Naive thymus-derived CD4-positive, alpha-beta T cell (primary cell): ENCODE measurements at regions not wholly inside any gene's neighbourhood (a gene's known extent, or its start where the extent isn't known, plus 50 kb on each side); places are given as distances from the start of the nearest gene placed in this dataset.

Experiments used
- ATAC-seq: fragments of 150-1000 bp; cut with Tn5 transposase; 2 replicates; pipeline ENCODE4 v1.10.0; 2021; ENCODE audit warnings: mild to moderate bottlenecking, moderate library complexity
- CTCF ChIA-PET: fragments of 350-600 bp; sonication (Branson Sonifier 250); formaldehyde crosslinking; loops from one replicate; lab custom pipeline; 2021; ENCODE audit warnings: antibody characterized with exemption; lab: Charles Lee
- POLR2A ChIA-PET: fragments of 350-600 bp; sonication (Branson Sonifier 250); formaldehyde crosslinking; loops from one replicate; lab custom pipeline; 2021; ENCODE audit warnings: antibody characterized with exemption, inconsistent platforms; lab: Charles Lee
- DNase-seq, 9 donors: peaks; one replicate each; pipeline versions ENCODE4 v3.0.0 to v3.0.0-alpha.2; 2020 to 2022; ENCODE audit warnings: mixed read lengths in 1 of 9
- H3K27ac ChIP-seq: one replicate; pipeline ENCODE4 v1.7.0; 2013; ENCODE audit warnings: mild to moderate bottlenecking, low read depth, low read length, moderate library complexity
- H3K27me3 ChIP-seq, 2 donors: one replicate each; pipeline ENCODE4 v1.7.0; 2013; ENCODE audit warnings: low read length in 2 of 2, mild to moderate bottlenecking in 2 of 2, moderate library complexity in 2 of 2; ENCODE audit not compliant: control insufficient read depth in 2 of 2, insufficient read depth in 2 of 2
- H3K36me3 ChIP-seq, 3 experiments: 1 replicate in 2 of 3; 2 replicates in 1 of 3; pipeline ENCODE4 v1.7.0; 2013; ENCODE audit warnings: low read length in 3 of 3, mild to moderate bottlenecking in 3 of 3, moderate library complexity in 1 of 3; ENCODE audit not compliant: insufficient read depth in 3 of 3, control insufficient read depth in 2 of 3
- H3K4me1 ChIP-seq, 2 donors: one replicate each; pipeline ENCODE4 v1.7.0; 2013; ENCODE audit warnings: low read length in 2 of 2, mild to moderate bottlenecking in 2 of 2, moderate library complexity in 1 of 2; ENCODE audit not compliant: control insufficient read depth in 2 of 2, insufficient read depth in 2 of 2
- H3K4me3 ChIP-seq: 2 replicates; pipeline ENCODE4 v1.7.0; 2013; ENCODE audit warnings: mild to moderate bottlenecking, low read length
- H3K9me3 ChIP-seq, 3 experiments: 1 replicate in 2 of 3; 2 replicates in 1 of 3; pipeline ENCODE4 v1.7.0; 2013; ENCODE audit warnings: low read length in 3 of 3; ENCODE audit not compliant: control insufficient read depth in 2 of 3
- H3K27ac Mint-ChIP-seq, 9 donors: one replicate each; pipeline ENCODE4 v1.8.0; 2020 to 2022; ENCODE audit warnings: mixed read lengths in 9 of 9, mild to moderate bottlenecking in 8 of 9, moderate library complexity in 5 of 9, inconsistent platforms in 2 of 9
- H3K27me3 Mint-ChIP-seq, 5 donors: one replicate each; pipeline ENCODE4 v1.8.0; 2021 to 2022; ENCODE audit warnings: mixed read lengths in 5 of 5, mild to moderate bottlenecking in 1 of 5
- H3K36me3 Mint-ChIP-seq, 5 donors: one replicate each; pipeline ENCODE4 v1.8.0; 2020 to 2022; ENCODE audit warnings: mixed read lengths in 5 of 5, mild to moderate bottlenecking in 3 of 5, inconsistent platforms in 1 of 5
- H3K4me1 Mint-ChIP-seq, 7 donors: one replicate each; pipeline ENCODE4 v1.8.0; 2020 to 2022; ENCODE audit warnings: mixed read lengths in 7 of 7, mild to moderate bottlenecking in 3 of 7, inconsistent platforms in 1 of 7
- H3K4me3 Mint-ChIP-seq, 10 donors: one replicate each; pipeline ENCODE4 v1.8.0; 2020 to 2022; ENCODE audit warnings: mild to moderate bottlenecking in 10 of 10, mixed read lengths in 10 of 10, moderate library complexity in 6 of 10, inconsistent platforms in 2 of 10
- H3K9me3 Mint-ChIP-seq, 11 donors: one replicate each; pipeline ENCODE4 v1.8.0; 2020 to 2022; ENCODE audit warnings: mixed read lengths in 11 of 11, mild to moderate bottlenecking in 4 of 11, inconsistent platforms in 1 of 11, moderate library complexity in 1 of 11
- intact Hi-C, 2 donors: fragments of 100-400 bp; cut with micrococcal nuclease; formaldehyde crosslinking; loops; one replicate each; pipeline ENCODE4 v1.15.1; 2023

GRCh38 chr7:159231017-159231416, 86.3 kb upstream of the VIPR2 start:
- Histone ChIP-seq H3K27me3 (no peaks in the 10 kb centered on the region), H3K4me3 (no peak overlapping the region), H3K4me1 (no peaks in the 10 kb centered on the region), H3K36me3 (no peaks in the 10 kb centered on the region), H3K9me3 (no peaks in the 10 kb centered on the region), H3K27ac (no peak overlapping the region)
- Mint-ChIP-seq H3K4me3 (no peak overlapping the region), H3K36me3 (peaks cover 0 to 3% (median 0%) of the 10 kb centered on the region in 5 donors), H3K27me3 (peaks cover 0 to 5% (median 3%) of the 10 kb centered on the region in 5 donors), H3K4me1 (peaks cover 0 to under 1% (median 0%) of the 10 kb centered on the region in 7 donors), H3K9me3 (no peaks in the 10 kb centered on the region), H3K27ac (no peak overlapping the region)
- ATAC-seq (no peak), DNase-seq (no peak)
- POLR2A ChIA-PET = no interaction called here
- CTCF ChIA-PET = no interaction called here
- intact Hi-C loops = no loop called here

GRCh38 chr7:159229683-159230475, 85.2 kb upstream of the VIPR2 start:
- H3K27ac ChIP-seq = no peak overlapping the region
- ATAC-seq (no peak), DNase-seq (no peak)
- H3K9me3 ChIP-seq = no peaks in the 10 kb centered on the region
- no peak overlapping the region for H3K27ac Mint-ChIP-seq
- no peaks in the 10 kb centered on the region for H3K36me3 ChIP-seq
- ChIA-PET CTCF (no interaction called here), POLR2A (no interaction called here)
- peaks cover 0 to 2% (median 0%) of the 10 kb centered on the region in 7 donors for H3K4me1 Mint-ChIP-seq
- no peaks in the 10 kb centered on the region for H3K27me3 ChIP-seq
- H3K4me3 Mint-ChIP-seq = no peak overlapping the region
- no peaks in the 10 kb centered on the region for H3K36me3 Mint-ChIP-seq
- peaks cover 0 to 3% (median 0%) of the 10 kb centered on the region in 5 donors for H3K27me3 Mint-ChIP-seq
- no peak overlapping the region for H3K4me3 ChIP-seq
- H3K4me1 ChIP-seq = no peaks in the 10 kb centered on the region
- intact Hi-C loops = no loop called here
- H3K9me3 Mint-ChIP-seq = peaks cover 0 to 1% (median 0%) of the 10 kb centered on the region in 11 donors

GRCh38 chr7:159227433-159227832, 82.8 kb upstream of the VIPR2 start:
- Histone ChIP-seq H3K4me1 (no peaks in the 10 kb centered on the region), H3K4me3 (no peak overlapping the region), H3K27me3 (no peaks in the 10 kb centered on the region), H3K36me3 (no peaks in the 10 kb centered on the region), H3K9me3 (no peaks in the 10 kb centered on the region), H3K27ac (no peak overlapping the region)
- Mint-ChIP-seq H3K9me3 (peaks cover 0 to 1% (median 0%) of the 10 kb centered on the region in 11 donors), H3K4me3 (no peak overlapping the region), H3K36me3 (no peaks in the 10 kb centered on the region), H3K27ac (no peak overlapping the region), H3K27me3 (peaks cover 0 to 11% (median 0%) of the 10 kb centered on the region in 5 donors), H3K4me1 (peaks cover 0 to 2% (median 0%) of the 10 kb centered on the region in 7 donors)
- ChIA-PET CTCF (no interaction called here), POLR2A (no interaction called here)
- DNase-seq = no peak
- intact Hi-C loops = no loop called here
- no peak for ATAC-seq

- intact Hi-C loops = no loop called here
- CTCF ChIA-PET = no interaction called here
These were observed 81.5 kb upstream of the VIPR2 start for GRCh38 chr7:159226011-159226702.

GRCh38 chr7:159218607-159219006, 73.9 kb upstream of the VIPR2 start:
- Mint-ChIP-seq H3K36me3 (no peaks in the 10 kb centered on the region), H3K27me3 (peaks cover 0 to 16% (median 4%) of the 10 kb centered on the region in 5 donors), H3K4me3 (no peak overlapping the region), H3K27ac (no peak overlapping the region), H3K9me3 (no peaks in the 10 kb centered on the region), H3K4me1 (no peaks in the 10 kb centered on the region)
- H3K27ac ChIP-seq = no peak overlapping the region
- no peaks in the 10 kb centered on the region for H3K27me3 ChIP-seq
- CTCF ChIA-PET = no interaction called here
- no peak for DNase-seq
- H3K9me3 ChIP-seq = no peaks in the 10 kb centered on the region
- no peak for ATAC-seq
- POLR2A ChIA-PET = no interaction called here
- H3K36me3 ChIP-seq = no peaks in the 10 kb centered on the region
- intact Hi-C loops = no loop called here
- no peaks in the 10 kb centered on the region for H3K4me1 ChIP-seq
- H3K4me3 ChIP-seq = no peak overlapping the region

More at GRCh38 chr7:159226011-159226702, 81.5 kb upstream of the VIPR2 start:
- Histone ChIP-seq H3K36me3 (no peaks in the 10 kb centered on the region), H3K9me3 (no peaks in the 10 kb centered on the region), H3K27ac (no peak overlapping the region), H3K4me1 (no peaks in the 10 kb centered on the region), H3K27me3 (no peaks in the 10 kb centered on the region), H3K4me3 (no peak overlapping the region)
- no peak overlapping the region for H3K4me3 Mint-ChIP-seq
- H3K27me3 Mint-ChIP-seq = peaks cover 0 to 11% (median 0%) of the 10 kb centered on the region in 5 donors
- POLR2A ChIA-PET = no interaction called here
- H3K4me1 Mint-ChIP-seq = peaks cover 0 to 2% (median 0%) of the 10 kb centered on the region in 7 donors
- no peak overlapping the region for H3K27ac Mint-ChIP-seq
- ATAC-seq (no peak), DNase-seq (no peak)
- peaks cover 0 to 1% (median 0%) of the 10 kb centered on the region in 11 donors for H3K9me3 Mint-ChIP-seq
- no peaks in the 10 kb centered on the region for H3K36me3 Mint-ChIP-seq

- Mint-ChIP-seq H3K27me3 (peaks cover 0 to 16% (median 4%) of the 10 kb centered on the region in 5 donors), H3K4me1 (no peaks in the 10 kb centered on the region), H3K27ac (no peak overlapping the region), H3K9me3 (no peaks in the 10 kb centered on the region), H3K4me3 (no peak overlapping the region), H3K36me3 (no peaks in the 10 kb centered on the region)
- Histone ChIP-seq H3K4me3 (no peak overlapping the region), H3K27me3 (no peaks in the 10 kb centered on the region), H3K36me3 (no peaks in the 10 kb centered on the region), H3K4me1 (no peaks in the 10 kb centered on the region), H3K9me3 (no peaks in the 10 kb centered on the region), H3K27ac (no peak overlapping the region)
- ATAC-seq (no peak), DNase-seq (no peak)
- ChIA-PET CTCF (no interaction called here), POLR2A (no interaction called here)
- intact Hi-C loops = no loop called here
These were observed 73.5 kb upstream of the VIPR2 start for GRCh38 chr7:159218170-159218569.
